ENCODE measurements at regions not wholly inside any gene's neighbourhood (a gene's known extent, or its start where the extent isn't known, plus 50 kb on each side); places are given as distances from the start of the nearest gene placed in this dataset.

DNA sequence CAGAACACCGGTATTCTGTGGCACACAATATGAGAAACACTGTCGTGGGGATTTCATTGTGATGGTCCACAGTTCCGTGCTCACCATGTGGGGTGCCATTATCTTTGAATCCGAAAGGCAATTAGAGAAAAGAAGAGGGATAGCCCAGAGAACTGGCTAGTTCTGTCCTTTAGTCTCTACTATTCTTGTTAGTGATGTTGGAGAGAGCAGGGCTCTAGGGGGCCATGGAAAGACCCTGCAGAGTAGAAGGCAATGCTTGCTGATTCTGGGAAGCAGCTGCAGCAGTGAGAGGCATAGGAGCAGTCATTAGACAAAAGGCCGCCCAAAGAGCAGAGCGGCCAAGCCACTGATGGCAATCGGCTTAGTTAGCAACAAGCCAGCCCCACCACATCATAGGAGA, 146.3 kb downstream of the TSEN15 start:
- TF ChIP-seq CTCF (IDR thresholded peaks at IDR 0.05) (no peak), POLR2A (IDR thresholded peaks at IDR 0.05) (no peak)

Measured in thyroid gland (tissue), 4 donors.